ENCODE measurements at regions not wholly inside any gene's neighbourhood (a gene's known extent, or its start where the extent isn't known, plus 50 kb on each side); places are given as distances from the start of the nearest gene placed in this dataset.

DNA sequence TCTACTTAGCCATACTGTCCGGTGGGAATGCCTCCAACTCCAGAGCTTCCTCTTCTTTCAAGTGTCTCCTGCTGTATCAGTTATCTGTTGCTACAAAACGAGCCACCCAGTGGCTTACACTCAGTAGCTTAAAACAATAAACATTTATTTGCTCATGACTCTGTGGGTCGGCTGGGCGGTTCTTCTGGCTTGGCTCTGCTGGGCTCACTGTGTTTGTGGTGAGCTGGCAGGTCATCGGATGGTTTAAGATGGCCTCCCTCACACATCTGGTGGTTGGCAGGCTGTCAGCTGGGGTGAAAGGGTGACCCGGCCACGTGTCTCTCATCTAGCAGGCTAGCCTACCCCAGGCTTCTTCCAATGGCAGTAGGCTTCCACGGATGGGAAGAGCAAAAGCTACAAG is 122.4 kb upstream of the SLC1A4 start:
- Mint-ChIP-seq H3K27ac (no peak overlapping the region), H3K27me3 (ENCODE audit: low read depth in 2 of 2) (peaks cover 4 to 9% of the 10 kb centered on the region in 2 donors), H3K4me3 (peak overlapping the region; percentile 75), H3K9me3 (no peaks in the 10 kb centered on the region), H3K36me3 (no peaks in the 10 kb centered on the region), H3K4me1 (no peaks in the 10 kb centered on the region)
- TF ChIP-seq, protein P1, sequence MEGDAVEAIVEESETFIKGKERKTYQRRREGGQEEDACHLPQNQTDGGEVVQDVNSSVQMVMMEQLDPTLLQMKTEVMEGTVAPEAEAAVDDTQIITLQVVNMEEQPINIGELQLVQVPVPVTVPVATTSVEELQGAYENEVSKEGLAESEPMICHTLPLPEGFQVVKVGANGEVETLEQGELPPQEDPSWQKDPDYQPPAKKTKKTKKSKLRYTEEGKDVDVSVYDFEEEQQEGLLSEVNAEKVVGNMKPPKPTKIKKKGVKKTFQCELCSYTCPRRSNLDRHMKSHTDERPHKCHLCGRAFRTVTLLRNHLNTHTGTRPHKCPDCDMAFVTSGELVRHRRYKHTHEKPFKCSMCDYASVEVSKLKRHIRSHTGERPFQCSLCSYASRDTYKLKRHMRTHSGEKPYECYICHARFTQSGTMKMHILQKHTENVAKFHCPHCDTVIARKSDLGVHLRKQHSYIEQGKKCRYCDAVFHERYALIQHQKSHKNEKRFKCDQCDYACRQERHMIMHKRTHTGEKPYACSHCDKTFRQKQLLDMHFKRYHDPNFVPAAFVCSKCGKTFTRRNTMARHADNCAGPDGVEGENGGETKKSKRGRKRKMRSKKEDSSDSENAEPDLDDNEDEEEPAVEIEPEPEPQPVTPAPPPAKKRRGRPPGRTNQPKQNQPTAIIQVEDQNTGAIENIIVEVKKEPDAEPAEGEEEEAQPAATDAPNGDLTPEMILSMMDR (IDR thresholded peaks at IDR 0.05) = no peak
- no peak overlapping the region for H3K4me3 ChIP-seq (ENCODE audit: low read length)
- H3K9me3 ChIP-seq (ENCODE audit: control insufficient read depth, insufficient read depth, low read length) = no peaks in the 10 kb centered on the region
- peaks cover 3% of the 10 kb centered on the region for H3K27me3 ChIP-seq (ENCODE audit: control insufficient read depth, insufficient read depth, low read length)
- H3K4me1 ChIP-seq (ENCODE audit: control insufficient read depth, insufficient read depth, low read length) = peaks cover 33% of the 10 kb centered on the region
- ATAC-seq = no peak
- no peaks in the 10 kb centered on the region for H3K36me3 ChIP-seq (ENCODE audit: control insufficient read depth, insufficient read depth, low read length)
- WGBS (ENCODE audit: insufficient coverage) = 61% methylated on average over 6 of the region's 8 CpGs
- DNase-seq = no peak
- no peak overlapping the region for H3K27ac ChIP-seq (ENCODE audit: low read length)
- intact Hi-C loops (cut with micrococcal nuclease) = no loop called here

DNA sequence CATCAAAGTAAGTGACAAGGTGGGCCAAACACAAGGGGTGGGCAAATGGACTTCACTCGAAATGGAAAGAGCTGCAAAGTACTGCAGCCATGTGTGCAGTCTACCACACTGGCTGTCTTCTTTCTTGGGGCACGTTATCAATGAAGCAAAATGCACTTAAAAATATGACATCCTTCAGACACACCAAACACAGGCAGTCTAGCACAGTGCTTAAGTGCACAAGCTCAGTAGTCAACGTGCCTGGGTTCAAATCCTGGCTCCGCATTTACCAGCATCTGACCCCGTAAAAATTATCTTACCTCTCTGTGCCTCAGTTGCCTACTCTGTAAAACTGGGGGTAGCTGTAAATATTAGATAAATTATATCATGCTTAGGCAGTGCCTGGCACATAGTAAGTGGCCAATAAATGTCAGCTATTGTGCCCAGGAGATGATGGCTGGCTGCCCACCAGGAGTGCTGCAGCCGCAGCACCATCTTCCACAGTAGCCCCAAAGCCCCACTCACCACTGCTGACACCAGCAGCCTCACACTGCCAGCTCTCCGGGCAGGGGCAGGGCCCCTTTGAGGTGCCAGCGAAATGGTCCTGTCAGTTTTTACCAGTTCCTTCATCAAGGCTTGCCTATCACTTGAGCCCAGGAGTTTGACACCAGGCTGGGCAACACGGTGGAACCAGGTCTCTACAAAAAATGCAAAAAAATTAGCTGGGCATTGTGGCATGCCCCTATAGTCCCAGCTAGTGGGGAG is 121.8 kb upstream of the SLC1A4 start:
- TF ChIP-seq, protein P1 (IDR thresholded peaks at IDR 0.05) = no peak
- peaks cover 4 to 9% of the 10 kb centered on the region in 2 donors for H3K27me3 Mint-ChIP-seq (ENCODE audit: low read depth in 2 of 2)
- no peak overlapping the region for H3K27ac Mint-ChIP-seq
- no peaks in the 10 kb centered on the region for H3K36me3 Mint-ChIP-seq
- peak overlapping the region; percentile 75 for H3K4me3 Mint-ChIP-seq
- Histone ChIP-seq H3K27ac (ENCODE audit: low read length) (no peak overlapping the region), H3K4me3 (ENCODE audit: low read length) (no peak overlapping the region), H3K4me1 (ENCODE audit: control insufficient read depth, insufficient read depth, low read length) (peaks cover 28% of the 10 kb centered on the region), H3K27me3 (ENCODE audit: control insufficient read depth, insufficient read depth, low read length) (peaks cover 3% of the 10 kb centered on the region), H3K36me3 (ENCODE audit: control insufficient read depth, insufficient read depth, low read length) (no peaks in the 10 kb centered on the region), H3K9me3 (ENCODE audit: control insufficient read depth, insufficient read depth, low read length) (no peaks in the 10 kb centered on the region)
- no peaks in the 10 kb centered on the region for H3K9me3 Mint-ChIP-seq
- 89% methylated on average over 8 of the region's 9 CpGs for WGBS (ENCODE audit: insufficient coverage)
- DNase-seq = no peak
- ATAC-seq = no peak
- intact Hi-C loops (cut with micrococcal nuclease) = no loop called here
- H3K4me1 Mint-ChIP-seq = no peaks in the 10 kb centered on the region

DNA sequence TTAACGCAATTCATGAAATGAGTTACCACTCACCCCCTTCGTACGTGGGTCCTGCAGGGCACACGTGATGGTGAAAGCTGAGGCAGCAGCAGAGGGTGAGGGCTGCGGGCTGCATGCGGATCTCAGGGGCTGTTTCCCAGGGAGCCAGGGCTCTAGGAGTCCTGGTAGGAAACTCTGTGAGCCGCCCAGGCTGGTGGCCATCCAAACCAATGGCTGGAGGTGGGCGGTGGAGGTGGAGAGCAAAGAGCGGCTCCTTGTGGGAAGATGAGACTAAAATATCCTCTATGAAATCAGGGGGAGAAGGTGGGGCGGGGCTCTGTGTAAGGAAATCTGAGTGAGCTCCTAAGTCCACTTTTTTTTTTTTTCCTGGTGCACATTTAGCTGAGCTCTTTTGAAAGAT is 120.1 kb upstream of the SLC1A4 start:
- H3K36me3 Mint-ChIP-seq = no peaks in the 10 kb centered on the region
- no peak overlapping the region for H3K27ac Mint-ChIP-seq
- no peaks in the 10 kb centered on the region for H3K9me3 ChIP-seq (ENCODE audit: control insufficient read depth, insufficient read depth, low read length)
- H3K36me3 ChIP-seq (ENCODE audit: control insufficient read depth, insufficient read depth, low read length) = no peaks in the 10 kb centered on the region
- ATAC-seq = no peak
- H3K27me3 ChIP-seq (ENCODE audit: control insufficient read depth, insufficient read depth, low read length) = peaks cover 3% of the 10 kb centered on the region
- peaks cover 22% of the 10 kb centered on the region for H3K4me1 ChIP-seq (ENCODE audit: control insufficient read depth, insufficient read depth, low read length)
- H3K9me3 Mint-ChIP-seq = no peaks in the 10 kb centered on the region
- TF ChIP-seq, protein P1 (IDR thresholded peaks at IDR 0.05) = no peak
- intact Hi-C loops (cut with micrococcal nuclease) = no loop called here
- H3K4me3 ChIP-seq (ENCODE audit: low read length) = no peak overlapping the region
- H3K4me3 Mint-ChIP-seq = no peak overlapping the region
- WGBS (ENCODE audit: insufficient coverage) = 92% methylated on average over 10 of the region's 10 CpGs
- H3K27me3 Mint-ChIP-seq (ENCODE audit: low read depth in 2 of 2) = peaks cover 4 to 9% of the 10 kb centered on the region in 2 donors
- H3K27ac ChIP-seq (ENCODE audit: low read length) = no peak overlapping the region
- H3K4me1 Mint-ChIP-seq = peaks cover 0 to 8% of the 10 kb centered on the region in 2 donors
- DNase-seq = no peak

Measured in natural killer cell (primary cell).